Osteoblast (primary cell): ENCODE measurements at regions not wholly inside any gene's neighbourhood (a gene's known extent, or its start where the extent isn't known, plus 50 kb on each side); places are given as distances from the start of the nearest gene placed in this dataset.

Experiments
- DNase-seq: peaks from one replicate; pipeline ENCODE4 v3.0.0; 2011; ENCODE audit warnings: low spot score, mixed read lengths; ENCODE audit not compliant: insufficient read length; ENCODE audit errors: missing footprints
- H2AFZ ChIP-seq: 2 replicates; pipeline ENCODE4 v1.6.0; 2011; ENCODE audit warnings: mild to moderate bottlenecking, low read length
- H3K27ac ChIP-seq: 2 replicates; pipeline ENCODE4 v1.5.1; 2011; ENCODE audit warnings: mild to moderate bottlenecking, low read depth, low read length, moderate library complexity
- H3K27me3 ChIP-seq: 2 replicates; pipeline ENCODE4 v1.6.0; 2012; ENCODE audit warnings: mild to moderate bottlenecking, control low read depth, inconsistent platforms, low read length, moderate library complexity; ENCODE audit not compliant: insufficient read depth
- H3K36me3 ChIP-seq: 2 replicates; pipeline ENCODE4 v1.5.1; 2011; ENCODE audit warnings: mild to moderate bottlenecking, low read length, control low read depth, moderate library complexity; ENCODE audit not compliant: insufficient read depth
- H3K4me1 ChIP-seq: 2 replicates; pipeline ENCODE4 v1.5.1; 2011; ENCODE audit warnings: mild to moderate bottlenecking, low read length, control low read depth, moderate library complexity; ENCODE audit not compliant: insufficient read depth
- H3K4me2 ChIP-seq: 2 replicates; pipeline ENCODE4 v1.6.0; 2011; ENCODE audit warnings: mild to moderate bottlenecking, low read length; ENCODE audit not compliant: insufficient read depth
- H3K4me3 ChIP-seq: fragments of 200-600 bp; sonication (generic); 3 replicates; pipeline ENCODE4 v1.5.1; 2012; ENCODE audit warnings: mild to moderate bottlenecking, low read length, inconsistent platforms; ENCODE audit not compliant: insufficient read depth
- H3K79me2 ChIP-seq: 2 replicates; pipeline ENCODE4 v1.6.0; 2012; ENCODE audit warnings: mild to moderate bottlenecking, low read length, control low read depth, inconsistent platforms; ENCODE audit not compliant: insufficient read depth
- H3K9me3 ChIP-seq: 2 replicates; pipeline ENCODE4 v1.5.1; 2011; ENCODE audit warnings: low read depth, low read length, control low read depth
- H4K20me1 ChIP-seq: 2 replicates; pipeline ENCODE4 v1.6.0; 2012; ENCODE audit warnings: mild to moderate bottlenecking, low read length, control low read depth; ENCODE audit not compliant: insufficient read depth
- CTCF ChIP-seq: IDR thresholded peaks from 2 replicates; pipeline ENCODE4 v1.5.1; 2011; ENCODE audit warnings: mild to moderate bottlenecking, low read depth, low read length, moderate library complexity; ENCODE audit errors: extremely low read depth

GRCh38 chr2:16315458-16315835, 350.2 kb downstream of the CYRIA start:
- no peak for DNase-seq
- H3K36me3 ChIP-seq, result no peaks in the 10 kb centered on the region
- no peak overlapping the region for H3K27ac ChIP-seq
- TF ChIP-seq CTCF, result no peak
- H3K9me3 ChIP-seq, result peaks cover 3% of the 10 kb centered on the region
- H3K79me2 ChIP-seq, result no peaks in the 10 kb centered on the region
- no peaks in the 10 kb centered on the region for H3K4me1 ChIP-seq
- H3K4me2 ChIP-seq, result no peak overlapping the region
- H2AFZ ChIP-seq, result no peak overlapping the region
- no peaks in the 10 kb centered on the region for H3K27me3 ChIP-seq
- H3K4me3 ChIP-seq, result no peak overlapping the region
- H4K20me1 ChIP-seq, result no peaks in the 10 kb centered on the region

- Histone ChIP-seq H3K4me2 (no peak overlapping the region), H3K79me2 (no peaks in the 10 kb centered on the region), H3K4me1 (no peaks in the 10 kb centered on the region), H3K27ac (no peak overlapping the region), H4K20me1 (no peaks in the 10 kb centered on the region), H2AFZ (no peak overlapping the region), H3K9me3 (peaks cover 3% of the 10 kb centered on the region), H3K27me3 (no peaks in the 10 kb centered on the region), H3K36me3 (no peaks in the 10 kb centered on the region), H3K4me3 (no peak overlapping the region)
- TF ChIP-seq CTCF, result no peak
- no peak for DNase-seq
Measured at GRCh38 chr2:16314691-16315457, 350.8 kb downstream of the CYRIA start.

- Histone ChIP-seq H3K36me3 (no peaks in the 10 kb centered on the region), H3K9me3 (peaks cover 3% of the 10 kb centered on the region), H3K4me3 (no peak overlapping the region), H3K27me3 (no peaks in the 10 kb centered on the region), H3K4me1 (no peaks in the 10 kb centered on the region), H3K27ac (no peak overlapping the region), H2AFZ (no peak overlapping the region), H3K4me2 (no peak overlapping the region), H3K79me2 (no peaks in the 10 kb centered on the region), H4K20me1 (no peaks in the 10 kb centered on the region)
- TF ChIP-seq CTCF, result no peak
- no peak for DNase-seq
Measured at GRCh38 chr2:16314001-16314400, 351.6 kb downstream of the CYRIA start.

DNA sequence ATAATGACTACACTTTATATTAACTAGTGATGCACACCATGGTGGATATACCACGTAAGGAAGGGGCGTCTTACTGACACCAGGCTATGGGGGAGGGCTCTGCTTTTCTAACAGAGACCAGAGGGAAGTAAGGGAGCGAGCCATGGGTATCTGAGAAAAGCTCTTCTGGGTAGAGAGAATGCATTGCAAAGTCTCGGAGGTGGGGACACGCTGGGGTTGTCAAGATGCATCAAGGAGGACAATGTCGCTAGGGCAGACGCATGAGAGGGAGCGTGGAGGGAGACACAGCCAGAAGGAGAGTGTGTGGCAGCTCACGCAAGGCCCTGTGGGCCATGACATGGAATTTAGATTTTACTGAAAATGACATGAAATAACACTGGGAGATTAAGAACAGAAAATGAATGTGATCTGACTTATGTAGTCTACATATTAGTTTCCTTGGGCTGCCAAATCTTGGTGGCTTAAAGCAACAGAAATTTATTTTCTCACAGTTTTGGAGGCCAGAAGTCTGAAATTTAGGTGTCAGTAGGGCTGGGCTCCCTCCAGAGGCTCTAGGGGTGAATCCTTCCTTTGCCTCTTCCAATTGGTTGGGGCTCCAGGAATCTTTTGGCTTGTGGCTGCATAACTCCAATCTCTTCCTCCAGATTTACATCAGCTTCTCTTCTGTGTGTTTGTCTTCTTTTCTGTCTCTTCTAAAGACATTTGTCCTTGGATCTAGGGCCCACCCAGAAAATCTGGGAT, 352.2 kb downstream of the CYRIA start:
- H3K4me2 ChIP-seq, result no peak overlapping the region
- no peak overlapping the region for H3K4me3 ChIP-seq
- TF ChIP-seq CTCF, result no peak
- no peaks in the 10 kb centered on the region for H3K27me3 ChIP-seq
- no peaks in the 10 kb centered on the region for H3K36me3 ChIP-seq
- no peak overlapping the region for H2AFZ ChIP-seq
- H3K9me3 ChIP-seq, result peaks cover 3% of the 10 kb centered on the region
- H3K79me2 ChIP-seq, result no peaks in the 10 kb centered on the region
- H3K4me1 ChIP-seq, result no peaks in the 10 kb centered on the region
- H3K27ac ChIP-seq, result no peak overlapping the region
- no peaks in the 10 kb centered on the region for H4K20me1 ChIP-seq
- DNase-seq, result no peak
